ENCODE measurements at regions not wholly inside any gene's neighbourhood (a gene's known extent, or its start where the extent isn't known, plus 50 kb on each side); places are given as distances from the start of the nearest gene placed in this dataset.
"Not testable (repeated sequence)": the region's sequence is repeated elsewhere in the genome, so short reads cannot be mapped to it uniquely, and the experiment has no call there.

- no peak for DNase-seq
Measured at GRCh38 chr5:97955450-97955849, 772.4 kb upstream of the RIOK2 start.

GRCh38 chr5:97967292-97967691 is 784.2 kb upstream of the RIOK2 start:
- DNase-seq = no peak

- no peak for DNase-seq
Measured at GRCh38 chr5:97968346-97968745, 785.3 kb upstream of the RIOK2 start.

GRCh38 chr5:97979740-97980139 is 793.7 kb upstream of the RGMB start:
- DNase-seq = no peak

- no peak for DNase-seq
Measured at GRCh38 chr5:97980291-97980690, 793.2 kb upstream of the RGMB start.

- DNase-seq = no peak
Measured at GRCh38 chr5:97986069-97986468, 787.4 kb upstream of the RGMB start.

DNA sequence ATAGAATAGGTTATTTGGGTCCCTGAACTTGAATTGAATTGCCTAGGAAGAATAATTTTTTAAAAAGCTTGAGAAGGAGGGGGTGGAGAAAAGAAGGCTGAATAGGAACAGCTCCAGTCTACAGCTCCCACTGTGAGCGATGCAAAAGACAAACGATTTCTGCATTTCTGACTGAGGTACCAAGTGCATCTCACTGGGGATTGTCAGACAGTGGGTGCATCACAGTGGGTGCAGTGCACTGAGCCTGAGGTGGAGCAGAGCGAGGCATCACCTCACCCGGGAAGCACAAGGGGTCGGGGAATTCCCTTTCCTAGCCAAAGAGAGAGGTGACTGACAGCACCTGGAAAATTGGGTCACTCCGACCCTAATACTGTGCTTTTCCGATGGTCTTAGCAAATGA is 782.2 kb upstream of the RGMB start:
- DNase-seq = no peak

- DNase-seq = no peak
Measured at GRCh38 chr5:97998941-97999340, 774.5 kb upstream of the RGMB start.

GRCh38 chr5:98004463-98004862 is 769.0 kb upstream of the RGMB start:
- DNase-seq = no peak

DNA sequence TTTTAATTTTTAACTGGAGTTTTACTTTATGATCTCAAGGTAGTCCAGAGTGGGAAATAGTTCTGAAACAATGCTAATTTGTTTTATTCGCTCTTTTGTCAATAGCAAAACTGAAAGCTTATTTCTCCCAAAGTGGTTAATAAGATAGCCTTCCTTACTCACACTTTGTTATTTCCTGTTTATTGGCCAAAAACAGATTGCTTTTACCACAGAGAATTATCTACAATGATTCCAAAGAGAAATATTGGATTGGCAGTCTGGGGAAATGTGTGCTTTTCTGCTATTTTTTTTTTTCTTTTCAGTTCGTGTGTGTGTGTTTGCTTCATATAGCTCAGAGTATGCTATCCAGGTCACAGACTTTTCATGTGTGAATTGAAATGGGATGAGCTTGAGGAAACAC is 756.7 kb upstream of the RGMB start:
- no peak for DNase-seq

- not testable (repeated sequence) for DNase-seq
Measured at GRCh38 chr5:98030273-98030672, 743.2 kb upstream of the RGMB start.

DNA sequence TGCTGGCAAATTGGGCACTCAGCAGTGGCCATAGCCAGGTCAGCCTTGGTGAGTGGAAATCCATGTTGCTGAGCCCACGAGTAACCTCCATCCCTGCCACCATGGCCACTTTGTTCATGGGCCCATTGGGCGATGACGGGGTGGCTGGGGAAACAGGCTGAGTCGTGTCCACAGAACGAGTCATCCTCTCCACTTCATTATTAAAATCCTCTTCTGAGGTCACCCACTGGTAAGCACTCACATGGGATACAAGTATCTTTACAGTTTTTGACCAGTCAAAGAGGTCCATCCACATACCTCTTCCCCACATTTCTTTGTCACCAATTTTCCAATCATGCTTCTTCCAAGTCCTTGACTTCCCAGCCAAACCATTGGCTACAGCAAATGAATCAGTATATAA is 742.4 kb upstream of the RGMB start:
- not testable (repeated sequence) for DNase-seq

GRCh38 chr5:98031496-98031895 is 742.0 kb upstream of the RGMB start:
- DNase-seq = no peak

DNA sequence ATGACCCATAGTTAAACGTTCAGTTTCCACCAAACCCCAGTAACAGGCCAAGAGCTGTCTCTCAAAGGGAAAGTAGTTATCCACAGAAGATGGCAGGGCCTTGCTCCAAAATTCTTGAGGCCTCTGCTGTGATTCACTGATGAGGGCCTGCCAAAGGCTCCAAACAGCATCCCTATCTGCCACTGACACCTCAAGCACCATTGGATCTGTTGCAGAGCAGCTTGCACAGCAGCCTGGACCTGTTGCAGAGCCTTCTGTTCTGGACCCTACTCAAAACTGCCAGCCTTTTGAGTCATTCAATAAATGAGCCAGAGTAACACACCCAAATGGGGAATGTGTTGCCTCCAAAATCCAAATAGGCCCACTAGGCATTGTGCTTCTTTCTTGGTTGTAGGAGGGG is 741.5 kb upstream of the RGMB start:
- no peak for DNase-seq

DNA sequence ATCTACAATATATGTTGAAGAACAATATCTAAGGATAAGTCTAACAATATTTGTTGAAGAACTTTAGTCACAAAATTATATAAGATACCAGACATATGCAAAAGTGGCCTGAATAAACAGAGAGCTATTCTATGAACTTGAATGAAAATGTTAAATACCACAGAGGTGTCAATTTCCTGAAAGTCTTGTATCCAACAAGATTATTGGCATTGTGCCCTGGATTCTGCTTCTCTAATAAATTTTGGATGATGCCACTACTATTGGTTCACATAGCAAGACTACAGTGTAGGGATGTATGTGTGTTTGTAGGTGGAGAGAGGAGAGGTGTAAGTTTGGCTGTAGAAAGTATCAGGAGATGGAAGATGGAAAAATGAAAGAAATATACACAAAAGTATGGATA is 731.8 kb upstream of the RGMB start:
- no peak for DNase-seq

GRCh38 chr5:98042521-98042920 is 730.9 kb upstream of the RGMB start:
- DNase-seq = no peak

DNA sequence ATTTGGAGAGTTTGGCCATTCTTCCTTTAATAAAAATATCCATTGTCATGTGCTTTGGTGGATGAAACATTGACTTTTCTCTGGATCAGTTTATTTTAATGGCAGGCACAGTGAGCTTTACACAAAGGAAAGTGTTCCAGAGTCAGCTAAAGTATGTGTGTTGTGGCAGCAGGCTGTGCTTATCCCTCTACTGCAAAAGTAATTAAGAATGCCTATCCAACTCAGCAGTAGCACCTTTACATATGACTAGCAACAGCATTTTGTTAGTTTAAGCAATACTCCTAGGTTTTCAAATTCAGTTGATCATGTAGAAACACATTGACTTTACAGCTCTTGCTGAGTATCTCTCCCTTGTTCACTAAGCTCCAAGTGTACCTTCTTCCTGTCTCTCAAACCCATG is 730.5 kb upstream of the RGMB start:
- DNase-seq = no peak

GRCh38 chr5:98050583-98050982 is 722.9 kb upstream of the RGMB start:
- DNase-seq = no peak

DNA sequence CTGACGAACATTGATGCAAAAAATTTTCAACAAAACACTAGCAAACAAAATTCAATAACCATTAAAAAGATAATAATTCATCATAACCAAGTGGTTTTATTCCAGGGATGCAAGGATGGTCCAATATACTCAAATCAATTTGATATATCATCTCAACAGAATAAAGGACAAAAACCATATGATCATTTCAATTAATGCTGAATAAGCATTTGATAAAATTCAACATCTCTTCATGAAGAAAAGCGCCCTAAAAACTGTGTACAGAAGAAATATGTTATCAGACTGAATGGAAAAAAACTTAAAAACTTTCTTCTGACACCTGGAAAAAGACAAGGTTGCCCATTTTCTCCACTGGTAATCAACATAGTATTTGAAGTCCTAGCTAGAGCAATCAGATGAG is 720.3 kb upstream of the RGMB start:
- DNase-seq = no peak

GRCh38 chr5:98060148-98060547 is 713.3 kb upstream of the RGMB start:
- no peak for DNase-seq

- no peak for DNase-seq
Measured at GRCh38 chr5:98064118-98064685, 709.3 kb upstream of the RGMB start.

GRCh38 chr5:98065261-98065909 is 708.1 kb upstream of the RGMB start:
- DNase-seq = no peak

GRCh38 chr5:98066910-98067309 is 706.6 kb upstream of the RGMB start:
- no peak for DNase-seq

DNA sequence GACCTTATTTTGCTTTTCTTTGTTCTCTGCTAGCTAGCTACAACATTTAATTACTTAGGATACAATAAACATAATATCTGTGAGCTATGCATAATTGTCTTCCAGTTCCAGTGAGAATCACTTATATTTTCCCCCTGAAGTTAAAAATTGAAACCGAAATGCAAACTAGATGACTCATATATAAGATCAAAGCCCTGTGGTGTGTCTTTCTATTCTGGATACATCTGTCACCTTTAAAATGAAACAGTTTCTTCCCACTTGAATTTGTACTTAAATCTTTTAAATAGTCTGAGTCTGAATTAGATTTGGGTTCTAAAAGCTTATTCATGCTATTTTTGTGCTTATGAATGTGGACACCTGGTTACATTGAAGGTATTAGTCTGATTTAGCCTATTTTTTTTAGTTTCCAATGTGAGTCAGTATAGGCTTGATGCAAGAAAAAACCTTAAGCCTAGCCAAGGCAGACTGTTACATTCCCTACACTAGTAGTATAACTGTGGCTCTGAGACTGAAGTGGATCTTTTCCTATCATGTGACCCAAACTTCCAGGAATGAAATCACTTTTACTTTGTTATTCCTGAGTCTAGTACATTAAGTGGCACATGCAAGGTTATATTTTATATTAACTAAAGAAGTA is 703.5 kb upstream of the RGMB start:
- DNase-seq = no peak

DNA sequence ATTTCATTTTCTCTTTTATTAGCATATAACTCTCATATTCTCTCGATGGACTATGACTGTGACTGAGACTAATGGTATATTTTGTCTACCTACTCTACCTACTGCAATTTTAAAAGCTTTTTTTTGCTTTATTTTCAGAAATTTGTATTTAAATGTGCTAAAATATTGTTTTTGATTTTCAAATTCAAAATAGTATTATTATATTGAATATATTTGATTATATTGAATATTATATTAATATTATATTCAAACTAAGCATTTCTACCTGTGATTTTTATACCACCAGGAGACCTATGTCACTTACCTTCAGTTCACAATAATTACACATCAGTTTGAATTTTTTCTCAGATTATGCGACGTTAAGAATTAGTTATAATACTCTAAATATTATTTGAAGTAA is 700.5 kb upstream of the RGMB start:
- no peak for DNase-seq
